GM04503 (cell line): ENCODE measurements at regions not wholly inside any gene's neighbourhood (a gene's known extent, or its start where the extent isn't known, plus 50 kb on each side); places are given as distances from the start of the nearest gene placed in this dataset.
"Not testable (repeated sequence)": the region's sequence is repeated elsewhere in the genome, so short reads cannot be mapped to it uniquely, and the experiment has no call there.

Experiments used
- DNase-seq: peaks from one replicate; pipeline ENCODE4 v3.0.0-alpha.2; 2012; ENCODE audit warnings: low read depth

DNA sequence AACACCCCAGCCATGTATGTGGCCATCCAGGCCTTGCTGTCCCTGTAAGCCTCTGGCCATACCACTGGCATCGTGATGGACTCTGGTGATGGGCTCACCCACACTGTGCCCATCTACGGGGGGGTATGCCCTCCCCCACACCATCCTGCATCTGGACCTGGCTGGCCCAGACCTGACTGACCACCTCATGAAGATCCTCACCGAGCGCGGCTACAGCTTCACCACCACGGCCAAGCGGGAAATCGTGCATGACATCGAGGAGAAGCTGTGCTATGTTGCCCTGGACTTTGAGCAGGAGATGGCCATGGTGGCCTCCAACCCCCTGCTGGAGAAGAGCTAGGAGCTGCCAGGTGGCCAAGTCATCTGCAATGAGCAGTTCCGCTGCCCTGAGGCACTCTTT is 80.4 kb upstream of the ZCCHC2 start:
- DNase-seq, result no peak

DNA sequence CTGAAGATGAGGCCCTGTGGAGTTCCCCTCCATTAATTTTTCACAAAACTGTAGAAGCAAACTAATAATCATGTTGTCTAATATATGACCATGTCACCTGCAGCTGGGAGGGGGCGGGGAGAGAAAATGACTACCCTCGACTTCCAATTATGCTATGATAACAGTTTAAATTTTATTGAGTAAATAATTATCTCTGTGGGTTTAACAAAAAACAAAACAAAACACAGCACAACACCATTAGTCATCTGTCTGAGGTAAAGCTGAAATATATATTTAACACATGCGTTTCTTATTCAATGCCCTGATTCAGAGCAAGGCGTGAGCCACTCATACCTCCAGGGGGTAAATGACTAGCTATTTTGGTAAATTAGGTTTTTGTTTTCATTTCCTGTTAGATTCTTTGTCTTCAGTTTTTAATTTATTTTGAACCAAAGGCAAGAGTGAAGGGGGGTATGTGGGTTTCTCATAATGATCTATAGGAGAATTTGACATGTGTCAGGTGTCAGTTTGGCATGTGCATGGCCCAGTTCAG is 77.4 kb upstream of the ZCCHC2 start:
- no peak for DNase-seq

DNA sequence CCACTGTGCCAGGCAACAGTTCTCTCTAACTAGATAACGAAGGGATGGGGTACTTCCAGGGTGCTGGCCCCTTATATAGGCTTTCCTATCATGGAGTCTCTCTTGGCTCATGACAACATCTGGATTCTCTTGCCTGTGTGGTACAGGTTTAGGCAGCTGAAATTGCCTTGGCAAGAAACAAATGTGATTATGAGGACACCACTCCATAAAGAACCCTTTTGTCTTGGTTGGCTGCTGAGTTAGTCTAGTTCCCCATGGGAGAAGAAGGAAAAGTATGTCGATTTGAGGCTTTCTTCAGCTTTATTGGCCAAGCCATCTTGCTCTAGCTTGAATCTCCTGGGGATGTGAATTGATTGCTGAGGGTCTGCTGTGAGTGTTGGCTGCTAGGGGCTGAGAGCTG is 76.3 kb upstream of the ZCCHC2 start:
- DNase-seq, result no peak

DNA sequence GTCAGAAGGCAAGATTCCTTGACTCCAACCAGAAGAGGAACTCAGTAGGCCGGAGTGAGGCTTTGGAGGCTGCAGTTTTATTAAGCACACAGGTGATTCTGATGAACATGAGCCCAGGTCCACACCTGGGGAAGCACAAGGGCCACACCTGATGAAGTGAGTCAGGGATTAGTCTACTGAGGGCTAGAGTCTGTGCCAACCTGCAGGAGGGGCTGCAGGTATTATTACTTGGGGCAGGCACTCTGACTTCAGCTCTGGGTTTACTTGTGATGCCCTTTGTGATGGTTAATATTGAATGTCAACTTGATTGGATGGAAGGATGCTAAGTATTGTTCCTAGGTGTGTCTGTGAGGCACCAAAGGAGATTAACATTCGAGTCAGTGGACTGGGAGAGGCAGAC is 75.2 kb upstream of the ZCCHC2 start:
- no peak for DNase-seq

DNA sequence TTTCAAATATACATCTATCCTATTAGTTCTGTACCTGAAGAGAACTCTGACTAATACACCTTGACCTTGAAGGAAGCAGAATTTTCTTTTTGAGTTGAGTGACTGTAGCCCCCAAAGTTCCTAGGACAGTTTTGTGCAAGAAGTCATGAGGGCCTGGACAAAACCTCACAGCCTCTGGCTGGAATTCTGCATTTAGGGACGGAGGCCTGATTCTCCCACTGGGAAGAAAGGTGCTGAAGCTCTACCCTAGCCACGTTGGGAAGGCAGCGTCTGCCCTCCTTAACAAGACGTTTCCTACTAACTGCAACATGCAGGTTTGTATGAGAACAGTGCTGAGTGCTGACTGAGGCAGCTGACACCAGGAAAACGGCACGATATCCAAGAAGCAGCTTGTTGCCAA is 74.4 kb upstream of the ZCCHC2 start:
- no peak for DNase-seq

DNA sequence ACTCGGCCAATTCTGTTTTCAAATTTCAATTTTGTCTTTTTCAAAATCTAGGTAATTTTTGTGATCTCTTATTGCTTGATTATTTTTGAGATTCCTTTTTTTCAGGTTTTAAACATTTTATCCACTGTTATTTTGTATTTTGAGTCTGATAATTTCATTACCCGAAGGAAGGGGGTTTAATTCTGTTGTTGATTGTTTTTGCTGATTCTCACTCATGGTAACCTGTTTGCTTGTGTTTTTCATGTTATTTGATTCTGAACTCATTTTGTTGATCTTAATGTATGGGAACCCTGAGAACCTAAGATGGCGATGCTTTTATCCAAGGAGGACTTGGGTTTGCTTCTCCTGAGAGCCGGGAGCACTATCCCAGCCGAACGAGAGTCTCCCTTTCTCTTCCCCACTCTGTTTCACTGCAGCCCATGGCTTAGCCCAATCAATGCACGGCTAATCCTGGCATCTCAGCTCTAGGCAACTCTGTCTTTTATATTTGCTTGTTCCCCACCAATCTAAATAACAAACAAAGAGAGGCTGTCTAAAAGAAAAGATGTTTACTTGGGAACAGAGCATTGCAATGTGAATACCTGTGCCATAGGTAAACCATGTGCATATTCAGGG is 73.2 kb upstream of the ZCCHC2 start:
- no peak for DNase-seq

DNA sequence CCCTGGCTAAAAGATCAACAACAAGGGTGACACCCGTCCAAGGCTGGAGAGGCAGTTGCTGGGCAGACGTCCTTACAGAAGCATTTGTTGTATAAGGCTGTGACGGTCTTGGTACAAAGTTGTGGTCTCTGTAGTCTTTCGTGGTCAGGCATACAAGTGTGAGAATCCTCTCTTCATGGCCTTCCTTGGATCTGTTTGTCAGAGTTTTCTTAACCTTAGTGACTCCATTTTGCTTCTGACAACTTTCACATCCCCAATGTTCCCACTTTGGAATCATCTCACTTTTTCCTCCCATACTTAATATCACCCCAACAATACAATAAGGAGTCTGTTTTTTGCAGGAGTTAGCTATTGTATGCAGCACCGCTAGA is 72.7 kb upstream of the ZCCHC2 start:
- no peak for DNase-seq

DNA sequence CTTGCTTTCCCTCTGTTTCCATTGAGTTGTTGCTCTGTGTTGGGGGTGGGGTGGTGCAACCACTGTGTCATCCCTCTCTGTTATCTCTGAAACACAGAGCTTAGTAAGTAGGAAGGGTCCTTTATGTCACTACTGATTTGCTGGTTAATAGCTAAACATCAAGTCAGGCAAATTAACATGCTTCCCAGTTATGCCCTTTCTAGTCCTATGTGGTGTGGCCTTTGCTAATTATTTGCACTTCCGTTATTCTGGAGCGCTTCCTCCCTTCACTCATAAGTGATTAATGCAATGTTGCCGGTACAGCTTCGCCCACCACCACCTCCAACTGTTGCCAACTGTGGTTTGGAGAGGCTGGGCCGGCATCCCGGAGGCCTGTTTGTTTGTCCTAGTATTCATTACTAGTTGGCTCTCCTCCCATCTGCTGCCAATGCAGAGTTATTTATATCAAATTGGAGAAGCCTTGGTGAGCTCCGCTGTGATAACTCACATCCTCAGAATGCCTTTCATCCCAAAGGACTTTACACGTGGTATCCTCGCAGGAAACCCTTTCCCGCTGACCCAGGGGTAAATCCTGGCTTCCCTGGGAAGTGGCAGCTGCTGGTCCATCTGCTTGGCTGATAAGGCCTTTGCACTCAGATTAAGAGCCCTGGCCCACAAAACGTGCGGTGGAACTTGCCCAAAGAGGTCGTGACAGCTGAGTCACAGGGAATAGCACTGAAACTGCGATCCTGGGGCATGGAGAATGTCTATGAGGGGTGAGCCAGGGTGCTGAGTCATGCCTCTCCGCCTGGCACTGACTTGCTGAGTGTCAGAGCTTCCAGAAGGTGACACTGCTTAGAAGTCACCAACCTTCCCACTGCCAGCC is 72.0 kb upstream of the ZCCHC2 start:
- peak; percentile 71 for DNase-seq

DNA sequence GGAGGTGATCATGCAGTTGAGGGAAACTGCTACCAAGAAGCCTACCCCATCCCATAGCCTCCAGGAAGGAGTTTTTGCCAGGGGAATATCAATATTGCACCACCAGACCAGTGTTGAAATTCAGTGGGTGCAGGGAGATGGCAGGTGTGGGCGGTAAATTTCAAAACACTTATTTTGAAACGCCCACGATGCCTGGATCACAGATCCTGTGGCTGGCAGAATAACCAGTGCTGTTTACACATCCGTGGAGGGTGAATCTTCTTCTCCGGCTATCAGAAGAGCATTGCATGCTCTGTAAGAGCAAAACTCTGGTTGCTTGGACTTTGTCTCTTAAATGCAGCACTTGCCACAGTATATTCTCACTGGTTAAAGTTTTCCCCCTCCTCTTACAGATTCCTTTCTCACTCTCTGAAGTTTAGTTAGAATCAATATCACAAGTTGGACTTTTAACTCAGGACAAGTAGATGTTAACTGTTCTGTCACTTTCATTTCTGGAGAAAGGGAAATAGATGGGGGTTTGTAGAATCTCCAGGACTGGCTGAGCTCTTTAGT is 70.5 kb upstream of the ZCCHC2 start:
- no peak for DNase-seq

DNA sequence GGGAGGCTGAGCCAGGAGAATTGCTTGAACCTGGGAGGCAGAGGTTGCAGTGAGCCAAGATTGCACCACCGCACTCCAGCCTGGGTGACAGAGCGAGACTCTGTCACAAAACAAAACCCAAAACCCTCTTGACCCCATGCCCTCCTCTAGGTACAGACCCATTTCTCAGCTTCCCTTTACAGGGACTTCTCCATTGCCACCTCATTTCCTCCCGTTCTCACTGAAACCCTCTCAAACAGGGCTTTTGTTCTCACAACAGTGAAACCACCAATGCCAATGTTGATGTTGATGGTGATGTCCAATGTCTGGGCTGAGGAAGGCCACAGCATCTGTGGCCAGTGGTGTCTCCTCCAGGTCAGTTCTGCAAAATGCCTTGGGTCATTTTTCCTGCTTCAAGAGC is 69.0 kb upstream of the ZCCHC2 start:
- DNase-seq, result no peak

DNA sequence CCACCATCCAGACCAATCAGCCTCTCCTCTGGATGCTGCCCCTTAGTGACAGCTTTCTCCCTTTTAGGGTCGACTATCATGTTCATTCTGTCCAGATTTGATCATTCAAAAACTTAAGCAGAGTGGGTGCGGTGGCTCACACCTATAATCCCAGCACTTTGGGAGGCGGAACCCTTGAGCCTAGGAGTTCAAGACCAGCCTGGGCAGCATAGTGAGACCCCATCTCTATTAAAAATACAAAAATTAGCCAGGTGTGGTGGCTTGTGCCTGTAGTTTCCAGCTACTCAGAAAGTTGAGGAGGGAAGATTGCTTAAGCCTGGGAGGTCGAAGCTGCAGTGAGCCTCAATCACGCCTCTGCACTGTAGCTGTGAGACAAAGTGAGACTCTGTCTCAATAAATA is 68.3 kb upstream of the ZCCHC2 start:
- no peak for DNase-seq

DNA sequence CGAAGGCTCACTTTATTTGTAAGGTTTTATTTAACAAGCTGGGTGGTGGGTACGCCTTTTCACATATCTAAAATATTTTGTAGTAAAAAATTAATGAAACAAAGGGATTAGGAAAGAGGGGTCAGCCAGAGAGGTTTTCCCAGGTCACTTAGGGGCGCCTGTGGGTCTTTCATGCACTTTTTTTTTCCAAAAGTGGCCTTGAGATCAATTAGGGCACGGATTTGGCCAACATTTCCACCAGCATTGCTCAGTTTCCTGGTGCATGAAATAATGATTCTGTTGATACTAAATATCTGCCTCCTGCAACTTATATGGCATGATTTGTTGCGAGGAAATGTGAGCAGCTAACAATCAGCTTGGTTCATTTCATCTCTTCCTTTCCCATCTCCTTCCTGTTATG is 67.6 kb upstream of the ZCCHC2 start:
- DNase-seq, result no peak

DNA sequence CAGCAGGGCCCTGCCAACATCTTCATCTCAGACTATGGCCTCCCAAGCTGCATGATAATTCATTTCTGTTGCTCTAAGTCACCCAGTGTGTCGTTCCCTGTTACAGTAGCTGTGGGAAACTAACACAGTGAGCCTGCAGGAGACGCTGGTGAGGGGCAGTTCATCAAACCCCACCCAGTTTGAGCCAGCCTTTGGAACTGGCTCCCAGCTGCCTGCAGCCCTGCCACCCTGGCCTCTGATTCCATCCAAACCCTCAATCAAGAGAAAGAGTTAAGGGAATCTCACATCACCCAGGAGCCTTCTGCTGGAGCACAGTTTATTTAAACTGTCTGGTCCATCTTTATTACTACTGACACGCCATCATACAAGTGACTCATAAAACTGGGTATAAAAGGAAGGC is 64.9 kb upstream of the ZCCHC2 start:
- no peak for DNase-seq

DNA sequence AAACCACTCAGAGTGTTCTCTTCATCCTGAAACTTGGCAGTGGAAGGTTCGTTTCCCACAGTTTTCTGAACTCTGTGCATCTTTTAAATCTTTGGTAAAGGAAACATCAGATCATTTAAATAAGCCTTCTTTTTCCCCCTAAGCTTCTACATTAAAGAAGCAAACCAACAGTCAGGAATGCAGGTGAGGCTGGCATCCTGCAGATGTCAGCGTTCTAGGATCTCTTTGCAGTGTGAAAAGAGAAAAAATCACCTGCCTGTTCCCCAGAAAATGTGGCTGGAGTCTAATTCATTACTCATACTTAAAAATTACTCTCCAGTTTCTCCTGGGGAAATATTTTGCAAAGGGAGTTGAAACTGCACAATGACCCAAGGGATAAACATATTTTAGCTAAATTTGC is 64.5 kb upstream of the ZCCHC2 start:
- no peak for DNase-seq

DNA sequence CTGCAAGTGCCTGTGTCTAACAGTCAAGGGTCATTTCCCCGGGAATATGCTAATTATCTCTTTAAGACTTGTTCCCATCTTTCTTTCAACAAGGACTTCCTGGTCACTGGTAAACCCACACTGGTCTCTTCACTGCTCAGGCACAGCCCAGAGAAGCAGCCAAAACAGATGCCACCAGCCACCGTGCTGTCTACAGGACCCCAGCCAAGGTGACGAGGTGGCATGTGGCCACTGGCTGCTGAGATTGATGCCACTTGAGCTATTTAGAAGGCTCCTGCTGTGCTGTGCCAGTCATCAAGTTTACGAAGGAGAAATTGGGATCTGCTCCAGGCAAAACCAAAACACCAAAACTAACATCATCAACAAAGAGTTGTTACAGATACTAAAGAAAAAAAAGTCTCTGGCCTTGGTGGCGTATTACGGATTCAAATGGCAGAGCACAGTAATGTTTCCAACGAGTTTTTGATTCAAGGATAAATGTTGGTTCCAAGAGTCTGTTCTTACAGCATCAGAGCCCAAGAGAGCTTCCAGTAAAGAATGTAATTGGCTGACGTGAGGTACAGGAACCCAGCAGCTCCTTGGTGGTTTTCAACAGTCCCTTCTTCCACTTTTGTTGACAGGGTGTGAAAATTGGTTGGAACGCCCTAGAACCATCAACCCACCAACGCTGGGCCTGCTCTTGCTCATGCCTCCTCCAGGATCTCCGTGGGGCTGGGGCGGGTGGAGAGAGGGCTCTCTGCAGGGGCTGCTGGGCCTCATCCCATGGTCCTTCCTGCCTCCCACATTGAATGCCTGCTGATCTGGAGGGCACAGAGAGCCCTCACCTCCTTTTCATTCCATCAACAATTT is 63.7 kb upstream of the ZCCHC2 start:
- DNase-seq, result no peak

DNA sequence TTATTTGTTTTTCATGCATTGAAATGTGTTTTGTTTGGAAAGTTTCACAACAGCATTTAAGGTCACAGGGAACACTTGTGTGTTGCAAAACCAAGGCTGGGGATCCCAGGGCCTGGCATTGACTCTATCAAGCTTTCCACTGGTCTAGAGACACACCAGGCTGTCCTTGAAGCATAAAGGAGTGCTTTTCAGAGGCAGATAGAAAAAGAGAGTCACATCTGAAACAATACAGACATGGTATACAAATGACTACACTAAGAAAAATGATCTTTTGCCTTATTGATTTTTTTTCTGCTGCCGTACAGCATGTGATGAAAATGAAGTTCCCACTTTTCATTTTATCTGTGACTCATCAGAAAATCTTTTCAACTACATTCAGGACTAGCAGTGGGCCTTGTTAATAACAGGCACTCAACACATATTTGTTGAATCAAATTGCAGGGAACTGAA is 61.9 kb upstream of the ZCCHC2 start:
- no peak for DNase-seq

DNA sequence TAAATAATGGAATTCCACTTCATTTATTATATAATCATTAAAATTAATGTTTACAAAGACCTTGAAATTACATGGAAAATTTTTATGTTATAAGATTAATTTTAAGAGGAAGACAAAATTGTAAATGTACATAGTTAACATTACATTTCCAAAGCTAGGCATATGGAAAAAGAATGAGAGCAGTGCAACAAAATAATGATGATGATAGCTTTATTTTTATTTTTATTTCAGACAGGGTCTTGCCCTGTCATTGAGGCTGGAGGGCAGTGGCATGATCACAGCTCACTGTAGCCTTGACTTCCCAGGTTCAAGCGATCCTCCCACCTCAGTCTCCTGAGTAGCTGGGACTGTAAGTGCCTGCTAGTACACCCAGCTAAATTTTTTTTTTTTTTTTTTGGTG is 61.2 kb upstream of the ZCCHC2 start:
- DNase-seq, result no peak

DNA sequence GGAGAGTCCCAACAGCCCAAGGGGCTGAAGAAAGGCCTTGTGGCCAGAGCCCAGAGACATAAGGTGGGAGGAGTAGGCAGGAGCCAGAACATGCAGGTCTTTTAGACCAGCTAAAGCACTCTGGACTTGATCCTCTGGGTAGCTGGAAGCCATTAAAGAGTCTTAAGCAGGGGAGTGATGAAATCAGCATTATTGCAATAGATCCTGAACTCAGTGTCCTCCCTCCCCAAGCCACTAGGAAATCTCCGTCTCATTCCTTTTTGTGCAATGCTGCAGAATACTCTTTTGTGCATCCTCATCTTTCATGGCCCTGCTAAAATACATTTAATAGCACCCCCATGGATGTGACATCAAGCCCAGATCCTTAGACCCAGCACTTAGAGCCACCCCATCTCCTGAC is 58.6 kb upstream of the ZCCHC2 start:
- DNase-seq, result no peak

DNA sequence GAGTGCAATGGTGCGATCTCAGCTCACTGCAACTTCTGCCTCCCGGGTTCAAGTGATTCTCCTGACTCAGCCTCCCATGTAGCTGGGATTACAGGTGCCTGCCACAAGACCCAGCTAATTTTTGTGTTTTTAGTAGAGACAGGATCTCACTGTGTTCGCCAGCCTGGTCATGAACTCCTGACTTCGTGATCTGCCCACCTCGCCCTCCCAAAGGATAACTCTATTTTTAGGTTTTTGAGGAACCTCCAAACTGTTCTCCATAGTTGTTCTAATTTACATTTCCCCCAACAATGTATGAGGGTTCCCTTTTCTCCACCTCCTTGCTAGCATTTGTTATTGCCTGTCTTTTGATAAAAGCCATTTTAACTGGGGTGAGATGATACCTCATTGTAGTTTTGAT is 53.7 kb upstream of the ZCCHC2 start:
- not testable (repeated sequence) for DNase-seq
